Immature natural killer cell (primary cell): ENCODE measurements at regions not wholly inside any gene's neighbourhood (a gene's known extent, or its start where the extent isn't known, plus 50 kb on each side); places are given as distances from the start of the nearest gene placed in this dataset.

Experiments
- DNase-seq, 3 donors: peaks; one replicate each; pipeline ENCODE4 v3.0.0; 2022; ENCODE audit warnings: mixed read lengths in 1 of 3
- H3K27ac Mint-ChIP-seq, 6 donors: one replicate each; pipeline ENCODE4 v1.8.0; 2020; ENCODE audit warnings: mixed read lengths in 6 of 6, mild to moderate bottlenecking in 5 of 6, inconsistent platforms in 4 of 6, moderate library complexity in 3 of 6
- H3K27me3 Mint-ChIP-seq, 3 donors: one replicate each; pipeline ENCODE4 v1.8.0; 2020 to 2021; ENCODE audit warnings: low read depth in 3 of 3, mild to moderate bottlenecking in 3 of 3, mixed read lengths in 3 of 3, moderate library complexity in 3 of 3, inconsistent platforms in 1 of 3
- H3K36me3 Mint-ChIP-seq, 3 donors: one replicate each; pipeline ENCODE4 v1.8.0; 2020; ENCODE audit warnings: mixed read lengths in 3 of 3, inconsistent platforms in 2 of 3, mild to moderate bottlenecking in 2 of 3
- H3K4me1 Mint-ChIP-seq, 2 donors: one replicate each; pipeline ENCODE4 v1.8.0; 2020; ENCODE audit warnings: inconsistent platforms in 2 of 2, mild to moderate bottlenecking in 2 of 2, mixed read lengths in 2 of 2, moderate library complexity in 1 of 2
- H3K4me3 Mint-ChIP-seq, 5 donors: one replicate each; pipeline ENCODE4 v1.8.0; 2020; ENCODE audit warnings: mild to moderate bottlenecking in 5 of 5, mixed read lengths in 5 of 5, inconsistent platforms in 3 of 5, moderate library complexity in 3 of 5
- H3K9me3 Mint-ChIP-seq, 6 donors: one replicate each; pipeline ENCODE4 v1.8.0; 2020; ENCODE audit warnings: mild to moderate bottlenecking in 6 of 6, mixed read lengths in 6 of 6, inconsistent platforms in 4 of 6, moderate library complexity in 3 of 6

- DNase-seq: no peak
- H3K4me1 Mint-ChIP-seq: no peaks in the 10 kb centered on the region
- no peaks in the 10 kb centered on the region for H3K36me3 Mint-ChIP-seq
- H3K9me3 Mint-ChIP-seq: peaks cover 0 to 2% (median 0%) of the 10 kb centered on the region in 6 donors
- H3K4me3 Mint-ChIP-seq: no peak overlapping the region
- no peaks in the 10 kb centered on the region for H3K27me3 Mint-ChIP-seq
- H3K27ac Mint-ChIP-seq: no peak overlapping the region
Observed at GRCh38 chr18:25455646-25456045, 103.7 kb upstream of the ZNF521 start.

DNA sequence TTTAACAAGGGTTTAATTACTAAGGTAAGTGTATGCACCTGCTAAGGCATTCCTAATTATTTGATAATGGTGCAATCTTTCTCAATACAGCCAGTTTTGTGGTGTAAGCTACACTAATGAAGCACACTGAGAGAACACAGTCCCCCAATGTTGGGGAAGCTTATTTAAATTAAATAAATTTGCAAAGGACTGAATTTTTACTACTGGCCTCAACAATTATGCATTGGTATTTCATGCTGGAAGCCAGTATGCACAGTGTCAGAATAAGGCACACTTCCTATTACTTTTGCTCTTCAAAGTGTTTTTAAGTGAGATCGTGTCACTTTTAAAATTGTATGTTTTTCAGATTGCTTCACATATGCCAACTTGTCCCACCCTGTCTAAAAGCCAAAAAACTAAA, 103.2 kb upstream of the ZNF521 start:
- no peak for DNase-seq
- Mint-ChIP-seq H3K27ac (no peak overlapping the region), H3K36me3 (no peaks in the 10 kb centered on the region), H3K4me3 (no peak overlapping the region), H3K4me1 (no peaks in the 10 kb centered on the region), H3K9me3 (peaks cover 0 to 6% (median 0%) of the 10 kb centered on the region in 6 donors), H3K27me3 (no peaks in the 10 kb centered on the region)

DNA sequence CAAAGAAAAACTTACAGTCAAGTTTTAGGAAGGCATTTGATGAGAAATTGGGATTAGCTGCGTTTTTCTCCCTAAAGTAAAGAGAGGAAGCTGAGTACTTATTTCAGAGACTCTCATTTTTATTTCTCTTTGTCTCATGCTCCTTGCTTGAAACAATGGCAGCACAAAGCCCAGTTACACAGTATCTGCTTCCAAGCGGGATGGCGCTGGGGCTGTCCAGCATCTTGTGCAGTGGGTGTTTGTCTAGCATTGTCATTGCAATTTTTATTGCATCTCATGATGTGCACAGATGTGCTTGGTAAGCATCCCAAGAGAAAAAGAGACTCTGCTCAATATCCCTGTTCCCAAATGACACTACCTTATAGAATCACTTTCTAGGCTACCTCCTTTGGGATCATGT, 102.8 kb upstream of the ZNF521 start:
- Mint-ChIP-seq H3K27ac (no peak overlapping the region), H3K9me3 (peaks cover 0 to 4% (median 0%) of the 10 kb centered on the region in 6 donors), H3K27me3 (no peaks in the 10 kb centered on the region), H3K4me1 (no peaks in the 10 kb centered on the region), H3K4me3 (no peak overlapping the region), H3K36me3 (no peaks in the 10 kb centered on the region)
- no peak for DNase-seq

- H3K27ac Mint-ChIP-seq: no peak overlapping the region
- no peaks in the 10 kb centered on the region for H3K27me3 Mint-ChIP-seq
- no peak for DNase-seq
- no peak overlapping the region for H3K4me3 Mint-ChIP-seq
- peaks cover 0 to 4% (median 1%) of the 10 kb centered on the region in 6 donors for H3K9me3 Mint-ChIP-seq
- no peaks in the 10 kb centered on the region for H3K4me1 Mint-ChIP-seq
- H3K36me3 Mint-ChIP-seq: no peaks in the 10 kb centered on the region
Observed at GRCh38 chr18:25454270-25454659, 102.3 kb upstream of the ZNF521 start.

GRCh38 chr18:25453556-25454269, 101.7 kb upstream of the ZNF521 start:
- Mint-ChIP-seq H3K4me3 (no peak overlapping the region), H3K4me1 (no peaks in the 10 kb centered on the region), H3K27me3 (peaks cover 0 to 1% (median 0%) of the 10 kb centered on the region in 3 donors), H3K27ac (no peak overlapping the region), H3K9me3 (peaks cover 0 to 7% (median 4%) of the 10 kb centered on the region in 6 donors), H3K36me3 (no peaks in the 10 kb centered on the region)
- DNase-seq: no peak

DNA sequence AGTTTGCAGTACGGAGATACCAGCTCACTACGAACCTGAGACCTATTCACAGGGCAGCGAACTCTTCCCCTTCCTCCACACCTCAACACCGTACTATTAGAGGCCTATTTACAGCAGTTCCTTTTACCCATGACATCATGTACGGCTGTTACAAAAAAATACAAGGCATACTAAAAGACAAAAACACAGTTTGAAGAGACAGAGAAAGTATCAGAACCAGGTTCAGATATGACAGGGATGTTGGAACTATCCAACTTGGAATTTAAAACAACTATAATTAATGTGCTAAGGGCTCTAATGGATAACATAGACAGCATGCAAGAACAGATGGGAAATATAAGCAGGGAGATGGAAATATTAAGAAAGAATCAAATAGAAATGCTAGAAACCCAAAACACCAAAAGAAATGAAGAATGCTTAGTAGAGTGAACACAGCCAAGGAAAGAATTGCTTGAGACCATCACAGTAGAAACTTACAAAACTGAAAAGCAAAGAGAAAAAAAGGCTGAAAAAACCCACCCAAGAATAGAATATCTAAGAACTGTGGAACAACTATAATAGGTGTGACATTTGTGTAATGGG, 99.2 kb upstream of the ZNF521 start:
- H3K27me3 Mint-ChIP-seq: peaks cover 0 to 3% (median 0%) of the 10 kb centered on the region in 3 donors
- no peaks in the 10 kb centered on the region for H3K4me1 Mint-ChIP-seq
- H3K4me3 Mint-ChIP-seq: no peak overlapping the region
- no peaks in the 10 kb centered on the region for H3K36me3 Mint-ChIP-seq
- DNase-seq: no peak
- H3K27ac Mint-ChIP-seq: no peak overlapping the region
- peaks cover 0 to 10% (median 4%) of the 10 kb centered on the region in 6 donors for H3K9me3 Mint-ChIP-seq

- no peak overlapping the region for H3K4me3 Mint-ChIP-seq
- H3K27me3 Mint-ChIP-seq: peaks cover 0 to 3% (median 0%) of the 10 kb centered on the region in 3 donors
- H3K36me3 Mint-ChIP-seq: no peaks in the 10 kb centered on the region
Observed at GRCh38 chr18:25449046-25449445, 97.1 kb upstream of the ZNF521 start.

GRCh38 chr18:25446972-25447371, 95.0 kb upstream of the ZNF521 start:
- H3K9me3 Mint-ChIP-seq: peaks cover 0 to 13% (median 6%) of the 10 kb centered on the region in 6 donors
- H3K36me3 Mint-ChIP-seq: no peaks in the 10 kb centered on the region
- H3K27me3 Mint-ChIP-seq: peaks cover 1 to 3% (median 3%) of the 10 kb centered on the region in 3 donors
- H3K4me3 Mint-ChIP-seq: no peak overlapping the region
- no peak for DNase-seq
- no peak overlapping the region for H3K27ac Mint-ChIP-seq
- H3K4me1 Mint-ChIP-seq: no peaks in the 10 kb centered on the region

More at GRCh38 chr18:25449046-25449445, 97.1 kb upstream of the ZNF521 start:
- Mint-ChIP-seq H3K27ac (no peak overlapping the region), H3K9me3 (peaks cover 0 to 10% (median 4%) of the 10 kb centered on the region in 6 donors), H3K4me1 (no peaks in the 10 kb centered on the region)
- no peak for DNase-seq

DNA sequence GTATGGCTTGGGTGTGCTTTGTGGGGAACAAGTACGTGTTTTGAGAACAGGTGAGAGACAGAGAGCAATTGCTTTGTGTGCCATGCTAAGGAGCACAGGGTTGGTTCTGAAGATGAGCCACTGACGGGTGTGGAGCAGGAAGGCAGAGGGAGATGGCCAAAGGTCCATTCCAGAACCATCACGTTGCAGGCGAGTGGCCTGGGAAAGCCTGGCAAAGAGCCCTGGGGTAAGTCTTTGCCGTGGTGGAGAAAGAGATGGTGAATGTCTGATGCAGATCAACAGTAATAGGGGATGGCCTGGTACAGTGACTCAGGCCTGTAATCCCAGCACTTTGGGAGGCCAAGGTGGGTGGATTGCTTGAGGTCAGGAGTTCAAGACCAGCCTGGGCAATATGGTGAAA, 93.5 kb upstream of the ZNF521 start:
- Mint-ChIP-seq H3K27me3 (peaks cover 3% of the 10 kb centered on the region in 3 donors), H3K4me1 (no peaks in the 10 kb centered on the region), H3K27ac (no peak overlapping the region), H3K9me3 (peaks cover 0 to 12% (median 6%) of the 10 kb centered on the region in 6 donors), H3K36me3 (no peaks in the 10 kb centered on the region), H3K4me3 (no peak overlapping the region)
- DNase-seq: no peak

GRCh38 chr18:25443776-25444175, 91.8 kb upstream of the ZNF521 start:
- Mint-ChIP-seq H3K4me1 (no peaks in the 10 kb centered on the region), H3K9me3 (peaks cover 0 to 10% (median under 1%) of the 10 kb centered on the region in 6 donors), H3K4me3 (no peak overlapping the region), H3K27me3 (peaks cover 2 to 5% (median 3%) of the 10 kb centered on the region in 3 donors), H3K36me3 (no peaks in the 10 kb centered on the region), H3K27ac (no peak overlapping the region)
- DNase-seq: no peak

DNA sequence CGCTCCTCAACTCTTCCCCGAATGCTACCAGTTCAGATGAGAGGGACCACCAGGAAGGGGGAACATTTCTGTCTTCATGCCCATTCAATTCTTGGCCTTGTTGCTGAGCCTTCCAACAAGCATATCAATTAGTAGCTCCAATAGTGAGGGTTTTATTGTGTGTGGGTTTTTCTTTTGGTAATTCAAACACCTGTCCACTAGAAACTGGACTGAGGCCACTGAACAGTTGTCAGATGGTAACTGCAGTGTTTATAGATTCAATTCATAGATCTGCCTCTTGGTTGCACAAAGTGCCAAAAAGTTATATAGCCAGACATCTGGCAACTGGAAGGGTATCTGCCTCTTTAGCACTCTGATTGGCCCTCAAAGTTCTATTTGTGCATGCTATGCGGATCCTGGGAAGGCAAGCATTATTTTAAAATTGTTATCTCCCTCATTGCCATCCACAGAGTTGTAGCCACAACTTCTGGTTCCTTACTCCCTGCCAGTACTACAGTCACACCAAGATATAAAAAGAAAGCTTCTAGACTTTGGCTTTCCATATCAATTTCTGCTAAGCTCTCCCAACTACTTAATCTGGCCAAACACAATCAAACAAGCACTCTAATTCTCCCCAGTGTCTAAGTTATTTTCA, 83.3 kb upstream of the ZNF521 start:
- Mint-ChIP-seq H3K4me1 (no peaks in the 10 kb centered on the region), H3K27ac (no peak overlapping the region), H3K36me3 (no peaks in the 10 kb centered on the region), H3K27me3 (peaks cover 0 to 2% (median 0%) of the 10 kb centered on the region in 3 donors), H3K4me3 (no peak overlapping the region), H3K9me3 (no peaks in the 10 kb centered on the region)
- DNase-seq: no peak

GRCh38 chr18:25434745-25435144, 82.8 kb upstream of the ZNF521 start:
- Mint-ChIP-seq H3K27me3 (peaks cover 0 to 2% (median 0%) of the 10 kb centered on the region in 3 donors), H3K27ac (no peak overlapping the region), H3K36me3 (no peaks in the 10 kb centered on the region), H3K4me1 (no peaks in the 10 kb centered on the region), H3K4me3 (no peak overlapping the region), H3K9me3 (no peaks in the 10 kb centered on the region)
- no peak for DNase-seq

DNA sequence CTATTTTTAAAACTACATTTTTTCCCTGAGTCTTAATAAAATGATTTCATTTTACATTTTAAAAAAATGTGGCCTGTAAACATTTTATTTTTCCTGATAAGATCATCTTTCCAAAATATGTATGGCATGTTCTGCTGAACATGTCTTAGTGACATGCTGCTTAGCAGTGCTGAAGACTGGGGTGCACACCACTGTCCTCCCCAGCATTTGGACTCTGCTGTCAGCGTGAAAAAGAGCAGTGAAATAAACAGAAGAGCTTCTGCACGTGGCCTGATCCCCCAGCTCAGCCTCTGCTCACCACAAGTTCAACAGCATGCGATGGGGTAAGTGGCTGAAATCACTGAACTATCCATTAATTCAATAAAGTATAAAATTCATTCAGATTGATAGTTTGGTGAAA, 81.6 kb upstream of the ZNF521 start:
- no peaks in the 10 kb centered on the region for H3K36me3 Mint-ChIP-seq
- H3K4me1 Mint-ChIP-seq: no peaks in the 10 kb centered on the region
- H3K27me3 Mint-ChIP-seq: peaks cover 0 to 2% (median 0%) of the 10 kb centered on the region in 3 donors
- no peak overlapping the region for H3K4me3 Mint-ChIP-seq
- H3K9me3 Mint-ChIP-seq: no peaks in the 10 kb centered on the region
- DNase-seq: no peak
- no peak overlapping the region for H3K27ac Mint-ChIP-seq

DNA sequence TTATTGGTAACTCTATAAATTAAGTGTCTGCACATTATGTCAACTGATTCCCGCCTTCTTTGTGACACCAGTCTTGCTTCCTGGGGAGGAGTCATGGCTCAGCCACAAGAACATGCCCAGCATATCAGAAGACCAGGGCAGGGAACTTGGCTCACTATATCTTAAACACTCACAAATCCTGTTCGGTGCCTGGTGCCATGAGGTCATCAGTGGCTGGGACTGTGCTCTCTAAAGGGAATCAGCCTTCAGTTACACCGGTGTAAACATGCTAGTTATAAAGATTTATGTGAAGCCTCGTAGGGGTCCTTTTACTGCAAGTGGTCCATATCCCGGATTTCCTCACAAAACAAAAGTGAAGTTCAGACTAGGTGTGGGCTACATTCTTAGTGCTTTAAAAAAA, 73.1 kb upstream of the ZNF521 start:
- Mint-ChIP-seq H3K4me1 (no peaks in the 10 kb centered on the region), H3K36me3 (no peaks in the 10 kb centered on the region), H3K27me3 (peaks cover 1 to 3% (median 2%) of the 10 kb centered on the region in 3 donors), H3K4me3 (no peak overlapping the region), H3K9me3 (peaks cover 0 to 18% (median 4%) of the 10 kb centered on the region in 6 donors), H3K27ac (no peak overlapping the region)
- DNase-seq: no peak
